Calu3 (cell line): ENCODE measurements at regions not wholly inside any gene's neighbourhood (a gene's known extent, or its start where the extent isn't known, plus 50 kb on each side); places are given as distances from the start of the nearest gene placed in this dataset.

ENCODE experiments used
- BruUV-seq: library from RNA; stranded (reverse); fragments of 400-500 nt; replicated peaks from 2 replicates; lab custom pipeline; 2021; lab: Mats Ljungman, UMichigan
- CTCF ChIA-PET: fragments of 300-600 bp; sonication (Branson Sonifier 250); formaldehyde crosslinking; loops from one replicate; lab custom pipeline; 2022; ENCODE audit warnings: antibody characterized with exemption; lab: Charles Lee
- DNase-seq: peaks from one replicate; pipeline ENCODE4 v3.0.0; 2022
- H3K27ac Mint-ChIP-seq: one replicate; pipeline ENCODE4 v1.8.0; 2022; ENCODE audit warnings: mixed read lengths; ENCODE audit not compliant: unreplicated experiment
- H3K27me3 Mint-ChIP-seq: one replicate; pipeline ENCODE4 v1.8.0; 2022; ENCODE audit warnings: mixed read lengths; ENCODE audit not compliant: unreplicated experiment
- H3K36me3 Mint-ChIP-seq: one replicate; pipeline ENCODE4 v1.8.0; 2022; ENCODE audit warnings: mild to moderate bottlenecking, moderate library complexity, mixed read lengths; ENCODE audit not compliant: insufficient read depth, unreplicated experiment
- H3K4me1 Mint-ChIP-seq: one replicate; pipeline ENCODE4 v1.8.0; 2022; ENCODE audit warnings: mild to moderate bottlenecking, low read depth, mixed read lengths; ENCODE audit not compliant: unreplicated experiment
- H3K4me3 Mint-ChIP-seq: one replicate; pipeline ENCODE4 v1.8.0; 2022; ENCODE audit warnings: mild to moderate bottlenecking, low read depth, moderate library complexity, mixed read lengths; ENCODE audit not compliant: unreplicated experiment
- H3K9me3 Mint-ChIP-seq: one replicate; pipeline ENCODE4 v1.8.0; 2022; ENCODE audit warnings: low read depth, mixed read lengths; ENCODE audit not compliant: unreplicated experiment
- intact Hi-C: fragments of 100-400 bp; cut with micrococcal nuclease; formaldehyde crosslinking; loops from one replicate; pipeline ENCODE4 v1.10.0; 2022; ENCODE audit not compliant: unreplicated experiment
- TF ChIP-seq, protein P1 (sequence below): fragments of 200-600 bp; IDR thresholded peaks from one replicate; pipeline ENCODE4 v1.8.0; 2022; ENCODE audit warnings: antibody characterized with exemption; ENCODE audit not compliant: unreplicated experiment

DNA sequence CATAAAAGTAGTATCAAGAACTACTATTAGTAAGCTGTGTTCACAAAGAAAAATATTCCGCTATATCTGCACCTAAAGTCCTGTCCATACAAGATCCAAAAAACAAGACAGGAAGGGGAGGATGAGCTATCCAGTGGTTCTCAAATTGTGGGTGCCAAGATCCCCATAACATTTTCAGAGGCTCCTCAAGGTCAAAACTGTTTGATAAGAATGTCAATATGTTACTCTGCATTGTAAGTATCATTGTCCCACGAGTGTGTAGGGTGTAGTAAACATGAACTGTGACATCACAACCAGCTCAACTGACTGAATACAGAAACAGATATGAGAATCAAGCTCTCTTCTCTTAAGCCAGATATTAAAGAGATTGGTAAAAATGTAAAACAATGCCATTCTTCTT is 81.9 kb upstream of the HIVEP1 start:
- BruUV-seq: no TSS peak
- DNase-seq: no peak
- intact Hi-C loops: no loop called here
- TF ChIP-seq, protein P1, sequence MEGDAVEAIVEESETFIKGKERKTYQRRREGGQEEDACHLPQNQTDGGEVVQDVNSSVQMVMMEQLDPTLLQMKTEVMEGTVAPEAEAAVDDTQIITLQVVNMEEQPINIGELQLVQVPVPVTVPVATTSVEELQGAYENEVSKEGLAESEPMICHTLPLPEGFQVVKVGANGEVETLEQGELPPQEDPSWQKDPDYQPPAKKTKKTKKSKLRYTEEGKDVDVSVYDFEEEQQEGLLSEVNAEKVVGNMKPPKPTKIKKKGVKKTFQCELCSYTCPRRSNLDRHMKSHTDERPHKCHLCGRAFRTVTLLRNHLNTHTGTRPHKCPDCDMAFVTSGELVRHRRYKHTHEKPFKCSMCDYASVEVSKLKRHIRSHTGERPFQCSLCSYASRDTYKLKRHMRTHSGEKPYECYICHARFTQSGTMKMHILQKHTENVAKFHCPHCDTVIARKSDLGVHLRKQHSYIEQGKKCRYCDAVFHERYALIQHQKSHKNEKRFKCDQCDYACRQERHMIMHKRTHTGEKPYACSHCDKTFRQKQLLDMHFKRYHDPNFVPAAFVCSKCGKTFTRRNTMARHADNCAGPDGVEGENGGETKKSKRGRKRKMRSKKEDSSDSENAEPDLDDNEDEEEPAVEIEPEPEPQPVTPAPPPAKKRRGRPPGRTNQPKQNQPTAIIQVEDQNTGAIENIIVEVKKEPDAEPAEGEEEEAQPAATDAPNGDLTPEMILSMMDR: no peak
- no peaks in the 10 kb centered on the region for H3K4me1 Mint-ChIP-seq
- no peak overlapping the region for H3K27ac Mint-ChIP-seq
- no peak overlapping the region for H3K4me3 Mint-ChIP-seq
- H3K27me3 Mint-ChIP-seq: no peaks in the 10 kb centered on the region
- H3K36me3 Mint-ChIP-seq: no peaks in the 10 kb centered on the region
- H3K9me3 Mint-ChIP-seq: no peaks in the 10 kb centered on the region
- CTCF ChIA-PET: no interaction called here

DNA sequence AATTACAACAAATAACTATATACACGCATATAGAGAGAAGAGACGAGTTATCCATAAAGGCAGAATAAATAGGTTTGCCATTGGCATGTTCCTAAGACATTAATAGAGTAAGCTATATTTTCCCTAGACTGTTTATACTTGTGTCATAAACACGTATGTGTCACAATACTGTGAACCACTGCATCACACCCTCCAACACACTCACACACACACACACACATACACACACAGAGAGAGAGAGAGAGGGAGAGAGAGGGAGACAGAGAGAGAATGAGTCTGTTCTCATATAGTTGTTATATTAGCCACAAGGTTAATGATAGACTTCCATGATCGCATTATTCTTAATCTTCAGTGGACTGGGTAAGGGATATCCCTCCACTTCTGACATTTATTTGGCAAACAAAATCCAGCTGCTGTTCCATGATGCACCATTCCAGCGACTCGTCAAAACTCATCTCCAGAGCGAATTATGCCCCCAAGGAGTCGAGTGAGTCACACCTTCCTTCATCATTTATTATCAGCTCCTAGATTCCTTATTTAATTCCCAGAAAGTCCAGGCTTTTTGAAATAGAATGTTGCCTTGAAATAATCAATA is 82.8 kb upstream of the HIVEP1 start:
- H3K4me1 Mint-ChIP-seq: no peaks in the 10 kb centered on the region
- BruUV-seq: no TSS peak
- TF ChIP-seq, protein P1: no peak
- no peaks in the 10 kb centered on the region for H3K27me3 Mint-ChIP-seq
- no peak for DNase-seq
- no peaks in the 10 kb centered on the region for H3K9me3 Mint-ChIP-seq
- H3K36me3 Mint-ChIP-seq: no peaks in the 10 kb centered on the region
- intact Hi-C loops: no loop called here
- no peak overlapping the region for H3K27ac Mint-ChIP-seq
- CTCF ChIA-PET: no interaction called here
- H3K4me3 Mint-ChIP-seq: no peak overlapping the region

DNA sequence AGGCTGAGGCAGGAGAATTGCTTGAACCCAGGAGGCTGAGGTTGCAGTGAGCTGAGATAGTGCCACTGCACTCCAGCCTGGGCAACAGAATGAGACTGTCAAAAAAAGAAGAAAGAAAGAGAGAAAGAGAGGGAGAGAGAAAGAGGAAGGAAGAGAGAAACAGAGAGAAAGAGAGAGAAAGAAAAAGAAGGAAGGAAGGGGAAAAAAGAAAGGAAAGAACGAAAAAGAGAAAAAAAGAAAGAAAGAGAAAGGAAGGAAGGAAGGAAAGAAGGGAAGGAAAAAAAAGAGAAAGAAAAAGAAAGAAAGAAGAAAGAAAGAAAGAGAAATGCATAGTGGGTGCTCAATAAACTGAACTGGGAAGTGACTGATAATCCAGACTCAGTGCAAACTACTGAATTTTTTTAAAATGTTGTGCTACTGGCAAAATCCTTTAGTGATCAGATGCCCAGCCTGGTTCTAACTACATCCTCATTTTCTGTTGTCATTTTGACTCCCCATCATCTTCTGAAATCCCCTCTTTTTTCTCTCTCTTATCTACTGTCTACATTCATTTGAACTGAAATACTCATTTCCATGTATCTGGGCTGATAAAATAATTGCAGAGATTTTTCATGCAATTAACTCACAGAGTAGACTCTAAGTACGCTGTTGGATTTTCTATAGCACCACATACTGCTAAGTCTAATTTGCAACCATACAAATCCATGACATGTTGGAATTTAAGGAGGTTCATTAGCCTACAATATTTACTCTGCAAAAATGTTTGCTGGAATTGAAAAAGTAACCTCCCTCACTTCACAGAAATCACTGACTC is 85.3 kb upstream of the HIVEP1 start:
- no peaks in the 10 kb centered on the region for H3K4me1 Mint-ChIP-seq
- no peaks in the 10 kb centered on the region for H3K9me3 Mint-ChIP-seq
- H3K4me3 Mint-ChIP-seq: no peak overlapping the region
- DNase-seq: no peak
- no TSS peak for BruUV-seq
- CTCF ChIA-PET: no interaction called here
- no peak overlapping the region for H3K27ac Mint-ChIP-seq
- no peaks in the 10 kb centered on the region for H3K36me3 Mint-ChIP-seq
- H3K27me3 Mint-ChIP-seq: no peaks in the 10 kb centered on the region
- TF ChIP-seq, protein P1: no peak
- intact Hi-C loops: no loop called here

DNA sequence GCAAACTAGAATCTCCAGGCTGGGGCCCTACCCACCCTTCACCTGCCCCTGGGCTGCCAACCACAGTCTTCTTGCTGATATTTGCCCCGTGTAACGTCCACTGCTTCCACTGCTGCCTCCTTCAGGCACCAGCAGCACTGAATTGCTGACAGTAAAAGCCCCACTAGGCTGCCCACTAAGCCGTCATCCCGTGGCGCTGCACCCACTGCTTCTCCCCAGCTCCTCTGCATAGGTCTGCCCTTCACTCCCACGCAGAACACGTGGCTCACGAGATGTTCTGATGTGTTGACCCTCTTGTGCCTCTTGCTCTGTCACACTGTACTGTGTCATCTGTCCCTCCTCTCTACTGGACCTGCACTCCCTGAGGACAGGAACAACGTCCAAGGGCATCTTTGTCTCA is 86.3 kb upstream of the HIVEP1 start:
- Mint-ChIP-seq H3K4me3 (no peak overlapping the region), H3K4me1 (peaks cover 4% of the 10 kb centered on the region), H3K27ac (no peak overlapping the region), H3K36me3 (no peaks in the 10 kb centered on the region), H3K9me3 (no peaks in the 10 kb centered on the region), H3K27me3 (no peaks in the 10 kb centered on the region)
- BruUV-seq: no TSS peak
- TF ChIP-seq, protein P1: no peak
- no peak for DNase-seq
- CTCF ChIA-PET: no interaction called here
- intact Hi-C loops: no loop called here
